VCaP (cell line): ENCODE measurements at regions not wholly inside any gene's neighbourhood (a gene's known extent, or its start where the extent isn't known, plus 50 kb on each side); places are given as distances from the start of the nearest gene placed in this dataset.
"Not testable (repeated sequence)": the region's sequence is repeated elsewhere in the genome, so short reads cannot be mapped to it uniquely, and the experiment has no call there.

ENCODE experiments used
- H3K27ac ChIP-seq: fragments of 450-650 bp; 2 replicates; pipeline ENCODE4 v1.5.1; 2017
- CTCF ChIP-seq: fragments of 450-650 bp; conservative IDR thresholded peaks from 2 replicates; pipeline ENCODE4 v1.5.1; 2017; ENCODE audit warnings: mild to moderate bottlenecking, moderate library complexity

GRCh38 chr12:85425926-85426325, 145.9 kb downstream of the ALX1 start:
- no peak for TF ChIP-seq CTCF
- no peak overlapping the region for H3K27ac ChIP-seq

DNA sequence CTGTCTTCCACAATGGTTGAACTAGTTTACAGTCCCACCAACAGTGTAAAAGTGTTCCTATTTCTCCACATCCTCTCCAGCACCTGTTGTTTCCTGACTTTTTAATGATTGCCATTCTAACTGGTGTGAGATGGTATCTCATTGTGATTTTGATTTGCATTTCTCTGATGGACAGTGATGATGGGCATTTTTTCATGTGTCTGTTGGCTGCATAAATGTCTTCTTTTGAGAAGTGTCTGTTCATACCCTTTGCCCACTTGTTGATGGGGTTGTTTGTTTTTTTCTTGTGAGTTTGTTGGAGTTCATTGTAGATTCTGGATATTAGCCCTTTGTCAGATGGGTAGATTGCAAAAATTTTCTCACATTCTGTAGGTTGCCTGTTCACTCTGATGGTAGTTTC, 153.1 kb downstream of the ALX1 start:
- H3K27ac ChIP-seq = not testable (repeated sequence)

DNA sequence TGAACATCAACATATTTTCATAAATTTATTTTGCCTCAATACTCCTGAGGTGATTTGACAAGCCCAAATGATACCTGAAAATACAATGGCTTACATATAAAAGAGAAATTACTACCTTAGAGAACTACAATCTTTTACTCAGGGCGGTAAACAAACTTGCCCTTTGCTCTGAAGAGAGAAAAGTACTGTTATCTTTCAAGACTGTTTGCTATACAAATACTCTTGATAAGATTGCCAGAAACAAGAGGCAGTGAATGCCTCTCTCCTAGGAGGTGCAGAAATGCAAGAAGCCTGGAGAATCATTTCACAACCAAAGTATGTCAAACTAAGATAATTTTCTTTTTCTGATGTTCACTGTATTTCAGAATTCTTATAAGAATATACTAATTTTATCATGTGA, 160.3 kb downstream of the ALX1 start:
- no peak for TF ChIP-seq CTCF
- peak overlapping the region; percentile 24 for H3K27ac ChIP-seq

DNA sequence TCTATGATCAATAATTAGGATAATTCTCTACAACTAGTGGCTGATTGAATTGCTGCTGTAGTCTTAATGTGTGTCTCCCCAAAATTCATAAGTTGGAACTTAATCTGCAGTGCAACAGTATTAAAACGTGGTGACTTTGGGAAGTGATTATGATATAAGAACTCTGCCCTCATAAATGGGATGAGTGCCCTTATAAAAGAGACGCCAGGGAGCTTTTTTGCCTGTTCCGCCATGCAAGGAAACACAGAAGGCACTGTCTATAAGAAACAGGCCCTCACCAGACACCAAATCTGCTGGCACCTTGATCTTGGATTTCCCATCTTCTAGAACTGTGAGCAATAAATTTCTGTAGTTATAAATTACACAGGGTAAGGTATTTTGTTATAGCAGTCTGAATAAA, 161.0 kb downstream of the ALX1 start:
- no peak overlapping the region; the same call in 1 of the 2 replicates for H3K27ac ChIP-seq
- no peak for TF ChIP-seq CTCF

DNA sequence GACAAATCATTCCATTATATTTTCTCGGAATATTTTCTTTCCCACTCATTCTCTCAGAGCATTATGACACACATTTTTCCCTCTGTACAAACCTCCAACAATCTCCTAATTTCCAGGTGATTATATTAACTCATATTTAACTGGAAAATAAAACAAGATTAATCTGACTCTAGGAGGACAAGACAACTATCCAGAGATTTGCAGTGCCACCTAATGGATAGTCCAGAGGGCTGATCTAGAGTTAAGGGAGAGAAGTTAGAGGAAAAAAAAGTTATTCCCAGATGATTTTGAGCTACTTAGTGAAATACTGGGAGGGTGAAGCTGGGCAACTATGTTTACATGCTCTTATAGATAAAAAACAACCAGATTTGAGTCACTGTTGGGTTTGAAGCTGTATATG, 161.7 kb downstream of the ALX1 start:
- H3K27ac ChIP-seq = no peak overlapping the region
- peak; percentile 77 for TF ChIP-seq CTCF

DNA sequence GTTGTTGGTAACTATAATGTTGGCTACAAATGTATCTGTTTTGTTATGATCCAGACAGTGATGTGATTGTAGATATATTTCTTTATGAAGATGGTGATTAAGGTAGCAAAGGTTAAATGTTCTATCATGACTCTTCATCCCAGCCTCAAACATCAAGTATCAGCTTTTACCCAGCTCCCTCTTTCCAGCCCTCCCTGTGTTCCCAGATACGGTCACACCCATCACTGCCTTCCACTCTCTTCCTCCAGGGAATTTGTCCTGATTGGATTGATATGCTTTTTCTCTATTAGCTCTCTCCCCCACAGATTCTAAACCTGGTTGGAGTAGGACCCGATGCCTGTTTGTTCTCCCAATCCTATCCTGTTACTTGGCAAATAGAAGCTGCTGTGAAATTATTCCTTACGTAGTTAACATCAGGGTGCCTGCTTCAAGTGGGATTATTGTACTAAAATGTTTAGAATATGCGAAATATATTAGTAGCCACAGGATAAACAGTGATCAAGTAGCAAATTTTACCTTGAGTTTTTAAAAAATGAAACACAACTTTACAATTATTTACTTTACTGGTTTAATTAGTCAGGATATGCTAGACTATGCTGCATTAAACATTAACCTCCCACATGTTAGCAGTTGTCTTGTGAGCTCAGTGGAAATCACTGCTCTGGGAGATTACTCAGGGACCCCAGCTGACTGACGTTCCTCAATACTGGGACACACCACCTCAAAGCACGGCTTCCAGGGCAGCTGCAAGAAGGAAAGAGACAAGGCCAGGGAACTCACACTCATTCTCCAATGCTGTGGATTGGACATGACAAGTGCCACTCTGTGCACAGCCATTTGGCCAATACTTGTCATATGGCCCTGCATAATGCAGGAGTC, 165.3 kb downstream of the ALX1 start:
- H3K27ac ChIP-seq = peak overlapping the region; percentile 77
- no peak for TF ChIP-seq CTCF

DNA sequence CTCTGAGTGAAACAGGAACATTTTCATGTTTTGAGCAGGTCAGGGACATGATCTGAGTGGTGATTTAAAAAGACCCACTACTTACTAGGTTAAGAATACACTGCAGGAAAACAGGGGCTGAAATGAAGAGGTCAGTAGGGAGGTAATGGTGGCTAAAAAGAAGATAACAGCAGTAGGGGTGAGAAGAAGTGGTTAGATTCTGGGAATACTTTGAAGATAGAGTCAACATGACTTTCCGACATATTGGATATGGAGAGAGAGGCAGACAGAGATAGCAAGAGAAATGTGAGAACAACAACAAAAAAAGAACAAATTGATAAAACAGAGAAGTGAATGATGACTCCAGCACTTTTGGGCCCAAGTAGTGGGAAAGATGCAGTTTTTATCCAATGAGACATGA, 168.0 kb downstream of the ALX1 start:
- TF ChIP-seq CTCF = no peak
- H3K27ac ChIP-seq = no peak overlapping the region

DNA sequence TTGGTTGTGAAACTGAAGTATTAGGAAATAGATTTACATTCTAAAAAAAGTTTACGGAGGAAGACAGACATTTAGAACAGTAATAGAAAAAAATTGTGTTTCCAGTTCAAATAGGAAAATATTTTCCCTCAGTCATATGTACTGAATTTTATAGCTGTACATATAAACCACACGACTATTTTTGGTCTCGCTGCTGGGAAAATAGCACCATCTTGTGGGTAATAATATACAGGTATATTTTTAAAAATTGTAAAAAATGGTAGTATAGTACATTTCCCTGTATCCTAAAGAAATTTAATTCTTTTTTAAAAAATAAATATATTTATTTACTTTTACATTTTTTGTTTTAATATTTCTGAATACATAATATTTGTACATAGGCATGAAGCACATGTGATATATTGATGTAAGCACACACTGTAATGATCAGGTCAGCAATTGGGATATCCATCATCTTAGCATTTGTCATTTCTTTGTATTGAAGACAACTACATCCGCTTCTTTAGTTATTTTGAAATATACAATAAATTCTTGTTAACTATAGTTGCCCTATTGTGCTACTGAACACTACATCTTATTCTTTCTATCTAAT, 168.6 kb downstream of the ALX1 start:
- TF ChIP-seq CTCF = peak; percentile 91
- no peak overlapping the region for H3K27ac ChIP-seq
